Skeletal muscle tissue (tissue), 3 donors: ENCODE measurements at regions not wholly inside any gene's neighbourhood (a gene's known extent, or its start where the extent isn't known, plus 50 kb on each side); places are given as distances from the start of the nearest gene placed in this dataset.

Experiments used
- H3K27ac ChIP-seq: one replicate; pipeline ENCODE4 v1.7.0; 2013; ENCODE audit warnings: mild to moderate bottlenecking, low read depth, low read length, inconsistent platforms
- H3K27me3 ChIP-seq, 3 donors: one replicate each; pipeline ENCODE4 v1.7.0; 2013; ENCODE audit warnings: low read length in 3 of 3; ENCODE audit not compliant: control insufficient read depth in 3 of 3, insufficient read depth in 3 of 3
- H3K36me3 ChIP-seq, 3 donors: one replicate each; pipeline ENCODE4 v1.7.0; 2013; ENCODE audit warnings: low read length in 3 of 3; ENCODE audit not compliant: control insufficient read depth in 3 of 3, insufficient read depth in 3 of 3
- H3K4me1 ChIP-seq, 3 donors: one replicate each; pipeline ENCODE4 v1.7.0; 2013; ENCODE audit warnings: low read length in 3 of 3, mild to moderate bottlenecking in 3 of 3; ENCODE audit not compliant: control insufficient read depth in 3 of 3, insufficient read depth in 3 of 3
- H3K4me3 ChIP-seq, 3 donors: one replicate each; pipeline ENCODE4 v1.7.0; 2013; ENCODE audit warnings: low read length in 3 of 3
- H3K9ac ChIP-seq, 3 donors: one replicate each; pipeline ENCODE4 v1.7.0; 2013; ENCODE audit warnings: low read length in 3 of 3, mild to moderate bottlenecking in 3 of 3, moderate library complexity in 2 of 3, low read depth in 1 of 3
- H3K9me3 ChIP-seq, 3 donors: one replicate each; pipeline ENCODE4 v1.7.0; 2013; ENCODE audit warnings: low read length in 3 of 3; ENCODE audit not compliant: control insufficient read depth in 3 of 3
- donor health status: Osteomylitis.

DNA sequence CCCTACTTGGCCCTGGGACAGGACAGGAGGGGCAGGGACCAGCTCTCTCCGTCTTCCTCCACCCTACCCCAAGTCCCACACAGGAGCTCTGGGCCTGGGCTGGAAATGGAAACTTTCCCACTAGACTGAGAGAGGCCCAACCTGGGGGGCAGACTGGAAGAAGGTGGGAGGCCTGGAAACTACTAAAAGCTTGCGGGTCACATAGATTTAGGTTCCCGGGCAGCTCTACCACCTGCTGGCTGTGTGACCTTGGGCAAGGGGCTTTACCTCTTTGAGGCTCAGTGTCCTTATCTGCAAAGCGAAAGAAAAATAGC is 49.9 kb upstream of the CCDC174 start:
- H3K27ac ChIP-seq: no peak overlapping the region
- H3K27me3 ChIP-seq: peaks cover 32 to 57% (median 55%) of the 10 kb centered on the region in 3 donors

More for the DNA sequence above, 49.9 kb upstream of the CCDC174 start:
- Histone ChIP-seq H3K36me3 (no peaks in the 10 kb centered on the region), H3K4me3 (no peak overlapping the region), H3K9me3 (no peaks in the 10 kb centered on the region), H3K4me1 (peaks cover 0 to 6% (median 0%) of the 10 kb centered on the region in 3 donors), H3K9ac (no peak overlapping the region)
